ENCODE measurements at regions not wholly inside any gene's neighbourhood (a gene's known extent, or its start where the extent isn't known, plus 50 kb on each side); places are given as distances from the start of the nearest gene placed in this dataset.

DNA sequence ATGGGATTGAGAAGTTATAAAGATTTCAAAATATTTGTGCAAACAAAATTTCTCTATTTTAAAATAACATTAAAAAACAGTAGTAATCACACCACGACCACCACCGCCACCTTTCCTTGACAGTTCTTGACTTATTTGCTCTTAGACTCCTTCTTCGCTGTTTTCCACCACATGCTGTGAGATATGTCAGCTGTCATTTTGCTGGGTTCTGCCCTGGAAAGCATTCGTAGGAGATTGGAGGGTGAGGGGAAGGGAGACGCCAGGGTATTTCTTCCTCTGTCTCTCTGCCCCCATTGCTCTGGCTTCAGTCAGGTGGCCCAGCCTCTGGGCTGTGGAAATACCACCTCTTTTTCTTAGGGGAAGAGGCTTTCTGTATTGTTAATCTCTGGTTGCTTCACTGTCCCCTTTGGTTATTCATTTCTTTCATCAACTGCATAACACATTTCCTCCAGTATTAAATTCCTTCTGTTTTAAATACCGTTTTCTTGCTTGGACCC is 186.2 kb downstream of the NEDD1 start:
- no peak for DNase-seq (ENCODE audit: low spot score)

DNA sequence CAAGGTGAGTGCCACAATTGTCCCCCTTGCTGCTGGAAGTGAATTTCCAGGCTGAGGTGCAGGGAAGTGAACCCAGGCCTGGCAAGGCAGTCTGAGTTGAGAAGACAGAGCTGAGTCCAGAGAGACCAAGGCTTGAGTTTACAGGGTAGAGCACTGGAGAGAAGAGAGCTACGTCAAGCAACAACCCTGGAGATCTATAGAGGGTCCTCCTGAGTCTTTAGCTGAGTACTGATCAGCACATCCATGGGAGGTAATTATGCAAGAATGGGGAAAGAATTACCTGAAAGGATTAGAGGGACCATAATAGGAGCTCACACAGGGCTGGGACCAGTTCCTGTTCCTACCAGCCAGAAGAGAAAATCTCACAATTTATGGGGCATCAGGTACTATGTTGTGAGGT is 190.7 kb downstream of the NEDD1 start:
- no peak for DNase-seq (ENCODE audit: low spot score)

DNA sequence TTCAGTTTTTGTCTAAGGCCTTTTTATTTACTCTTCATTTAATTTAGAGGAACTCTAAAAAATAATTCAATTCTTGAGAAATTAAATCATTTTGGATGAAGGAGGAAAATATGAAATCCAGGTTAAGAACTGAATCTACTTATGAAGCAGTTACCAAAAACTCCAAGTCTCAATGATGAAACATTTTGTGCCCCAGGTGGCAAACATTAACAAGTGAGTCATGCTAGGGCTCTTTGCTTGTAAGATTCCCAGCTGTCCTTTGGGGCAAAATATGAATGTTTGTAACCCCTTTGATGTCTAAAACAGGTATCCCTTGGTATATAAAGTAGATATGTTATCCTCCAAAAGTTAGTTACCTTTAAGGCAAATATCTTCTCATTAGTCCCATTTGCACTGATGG is 202.4 kb downstream of the NEDD1 start:
- DNase-seq (ENCODE audit: low spot score) = no peak

DNA sequence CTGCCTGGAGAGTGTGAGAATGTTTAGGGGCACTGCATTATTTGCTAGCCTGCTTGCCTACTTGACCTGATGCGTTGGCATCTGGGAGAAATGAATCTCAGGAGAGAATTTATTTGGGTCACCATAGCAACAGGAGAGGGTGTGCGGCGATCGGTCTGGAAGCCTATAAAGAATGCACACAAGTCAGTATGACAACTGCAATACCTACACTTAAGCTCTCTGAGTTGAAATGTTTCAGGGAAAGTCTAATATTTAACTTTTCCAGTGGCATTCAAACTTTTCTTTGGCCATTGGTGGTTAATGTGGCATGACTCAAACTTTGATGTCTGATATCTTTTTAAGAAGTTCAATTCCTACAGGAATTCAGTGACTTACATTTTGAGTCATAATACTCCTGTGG is 205.1 kb downstream of the NEDD1 start:
- DNase-seq (ENCODE audit: low spot score) = peak; percentile 23

DNA sequence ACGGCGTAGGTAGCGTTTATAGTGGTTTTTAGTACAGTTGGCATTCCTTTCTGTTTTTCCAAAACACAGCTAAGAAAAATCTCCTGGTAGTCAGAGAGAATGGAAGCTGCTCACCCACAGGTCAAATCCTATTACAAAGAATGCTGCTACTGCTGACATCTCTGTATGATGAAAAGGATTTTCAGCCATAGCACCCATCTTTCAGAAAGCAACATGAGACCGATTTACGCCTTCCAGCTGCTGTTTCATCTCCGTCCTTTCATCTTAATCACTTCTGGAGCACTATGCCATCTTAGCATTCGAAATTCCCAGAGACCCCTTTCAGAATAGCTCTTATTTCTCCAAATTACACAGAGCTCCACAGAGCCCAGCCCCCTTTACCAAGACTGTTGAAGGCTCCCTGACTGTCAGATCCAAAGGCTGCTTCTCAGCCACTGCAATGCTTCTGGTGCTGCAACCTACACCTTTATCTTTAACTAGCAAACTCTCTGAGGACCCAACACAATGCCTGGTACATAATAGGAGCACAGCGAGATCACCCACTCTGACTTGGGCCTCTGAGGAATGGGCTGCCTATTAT is 211.8 kb downstream of the NEDD1 start:
- no peak for DNase-seq (ENCODE audit: low spot score)

DNA sequence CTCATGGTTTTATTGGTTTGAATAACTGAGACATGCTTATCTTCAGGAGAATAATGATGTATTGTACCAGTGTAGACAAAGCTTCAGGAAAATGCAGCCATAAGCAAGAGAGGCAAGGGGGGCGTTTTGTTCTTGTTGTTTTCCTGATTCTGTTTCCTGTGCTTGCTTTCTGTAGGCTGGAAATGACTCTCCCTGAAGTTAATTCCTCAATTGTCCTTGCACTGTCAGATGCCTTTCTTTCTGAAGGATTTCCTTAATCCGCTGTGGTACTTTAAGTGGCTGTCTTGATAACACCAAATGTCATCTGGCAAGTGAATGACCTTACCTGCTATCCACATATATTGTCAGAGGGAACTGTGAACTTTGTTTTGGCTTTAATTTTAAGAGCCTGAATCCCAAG is 220.0 kb downstream of the NEDD1 start:
- no peak for DNase-seq (ENCODE audit: low spot score)

DNA sequence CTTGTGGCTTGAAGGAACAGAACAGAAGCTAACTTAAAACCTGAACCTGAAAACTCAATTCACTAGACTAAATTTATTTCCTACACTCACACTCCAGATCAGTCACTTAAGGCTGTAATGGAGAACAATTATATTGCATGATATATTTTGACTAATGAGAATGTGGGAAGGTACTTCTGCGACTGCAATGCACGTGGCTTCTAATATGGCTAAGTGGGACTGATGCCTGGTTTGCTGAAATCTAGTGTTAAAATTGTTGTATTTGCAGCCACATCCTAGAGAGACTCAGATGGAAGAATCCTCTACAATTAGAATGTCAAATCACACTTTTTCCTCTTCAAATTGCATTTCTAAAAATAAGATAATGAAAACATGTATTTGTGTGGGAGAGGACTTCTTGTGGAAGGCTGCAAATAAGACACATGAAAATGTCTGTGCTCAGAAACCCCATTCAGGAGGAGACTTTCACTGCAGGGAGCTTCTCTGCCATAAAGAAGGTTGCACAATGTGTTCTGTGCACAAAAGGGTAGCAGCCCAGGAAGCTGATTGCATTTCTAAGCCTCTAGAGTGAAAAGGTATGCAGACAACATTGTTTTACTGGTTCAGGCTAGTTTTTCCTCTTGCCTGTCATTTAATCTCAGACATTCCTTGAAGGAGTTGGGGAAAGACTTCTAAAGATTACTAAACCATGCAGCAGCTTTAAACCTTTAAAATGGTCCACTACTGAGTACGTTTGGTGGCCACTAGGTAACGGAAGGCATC is 224.3 kb downstream of the NEDD1 start:
- peak; percentile 34 for DNase-seq (ENCODE audit: low spot score)

DNA sequence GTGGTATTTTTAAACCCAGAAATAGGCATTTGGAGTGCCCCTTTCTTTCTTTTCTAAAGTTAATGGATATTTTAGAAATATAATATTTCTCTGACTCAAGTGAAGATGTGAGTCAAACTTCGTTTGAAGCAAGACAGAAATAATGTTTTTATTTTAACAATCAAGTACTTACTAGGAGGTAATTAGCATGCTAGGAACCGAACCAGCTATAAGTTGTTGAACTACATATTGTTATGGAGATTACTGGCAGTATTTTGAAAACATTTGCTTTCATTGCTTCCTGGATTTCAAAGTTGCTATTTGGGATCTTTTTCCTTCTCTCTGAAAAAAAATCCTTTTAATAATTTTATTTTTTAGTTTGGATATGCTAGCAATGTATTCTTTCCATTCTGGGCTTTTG is 225.2 kb downstream of the NEDD1 start:
- no peak for DNase-seq (ENCODE audit: low spot score)

DNA sequence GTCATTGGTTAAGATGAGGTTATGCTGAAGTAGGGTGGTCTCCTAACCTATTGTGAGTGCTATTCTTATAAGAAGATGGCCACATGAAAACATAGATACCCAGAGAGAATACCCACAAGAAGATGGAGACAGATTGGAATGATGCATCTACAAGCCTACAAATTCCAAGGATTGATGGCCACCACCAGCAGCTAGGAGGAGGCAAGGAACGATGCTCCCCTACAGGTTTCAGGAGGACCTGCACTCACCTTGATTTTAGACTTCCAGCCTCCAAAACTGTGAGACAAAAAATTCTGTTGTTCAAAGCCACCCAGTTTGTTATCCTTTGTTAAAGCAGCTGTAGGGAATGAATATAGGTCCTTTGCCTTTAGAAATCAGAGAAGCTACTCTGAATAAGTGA is 227.4 kb downstream of the NEDD1 start:
- DNase-seq (ENCODE audit: low spot score) = no peak

DNA sequence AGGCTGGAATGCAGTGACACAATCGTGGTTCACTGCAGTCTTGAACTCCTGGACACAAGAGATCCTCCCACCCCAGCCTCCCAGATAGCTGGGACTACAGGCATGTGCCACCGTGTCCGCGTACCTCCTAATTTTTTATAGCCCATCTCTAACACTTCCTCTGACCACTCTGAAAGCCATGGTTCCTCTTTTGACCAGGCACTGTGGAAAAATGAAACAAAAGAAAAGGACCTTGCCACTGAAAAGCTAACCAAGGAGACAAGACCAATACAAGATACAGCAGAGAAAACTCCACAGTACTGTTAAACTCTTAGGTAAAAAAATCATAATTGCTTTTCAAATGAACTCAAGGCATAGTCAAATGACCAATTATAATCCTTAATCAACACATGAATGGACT is 233.3 kb downstream of the NEDD1 start:
- DNase-seq (ENCODE audit: low spot score) = no peak

DNA sequence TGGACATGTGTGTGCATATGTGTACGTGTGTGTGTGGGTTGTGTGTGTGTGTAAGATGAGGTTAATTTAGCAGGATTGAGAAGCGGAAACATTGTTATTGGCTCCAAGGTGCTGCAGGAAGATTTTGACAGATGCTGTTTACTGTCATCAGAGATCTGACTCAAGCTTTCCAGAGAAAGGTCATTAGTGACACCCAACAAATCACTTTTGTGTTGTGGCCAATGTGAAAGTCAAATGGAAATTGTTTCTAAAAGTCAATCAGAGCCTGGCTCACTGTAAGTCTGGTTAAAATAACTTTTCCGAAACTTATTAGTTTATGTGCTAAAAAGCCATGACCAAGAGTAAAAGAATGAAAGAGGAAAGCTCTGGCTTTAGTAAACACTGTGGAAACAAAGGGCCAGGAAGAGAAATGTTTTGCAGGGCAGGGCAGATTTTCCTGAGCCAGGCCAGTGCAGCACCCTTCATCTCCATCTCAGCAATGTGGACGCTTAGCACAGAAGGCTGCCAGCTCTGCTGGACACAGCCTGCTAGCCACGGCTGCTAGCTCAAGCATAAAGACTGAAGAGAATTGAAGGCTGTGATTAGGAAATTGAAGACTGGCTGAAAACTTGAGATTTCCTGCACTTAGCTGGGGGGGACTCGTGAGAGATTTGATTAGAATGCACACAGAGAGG is 235.8 kb downstream of the NEDD1 start:
- peak; percentile 29 for DNase-seq (ENCODE audit: low spot score)

DNA sequence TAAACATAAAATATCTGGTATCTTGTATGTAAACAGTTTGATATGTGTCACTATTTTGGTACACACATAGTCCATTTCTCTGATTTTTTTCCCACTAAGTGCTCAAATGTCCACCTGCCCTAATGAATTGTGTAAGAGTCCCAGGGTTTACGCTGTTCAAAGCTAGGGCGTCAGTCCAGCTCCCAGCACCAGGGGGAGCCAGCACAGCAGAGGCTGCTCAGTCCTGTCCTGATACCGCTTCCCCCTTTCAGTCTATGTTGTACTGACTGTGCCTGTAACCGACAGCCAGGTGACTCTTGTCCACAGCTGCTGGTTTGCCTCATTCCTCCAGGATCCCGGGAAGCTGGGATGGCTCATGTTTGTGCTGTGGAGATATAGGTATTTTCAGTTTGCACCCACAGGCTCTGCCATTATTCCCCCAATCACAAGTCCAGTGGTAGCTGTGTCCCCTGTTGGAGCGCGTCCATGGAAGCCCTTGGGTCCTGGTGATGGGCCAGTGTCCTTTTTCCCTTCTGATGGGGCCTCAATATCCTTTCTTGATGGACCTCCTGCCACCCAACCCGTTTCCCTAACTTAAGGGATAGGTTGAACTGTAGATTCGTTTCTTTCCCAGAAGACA is 242.0 kb downstream of the NEDD1 start:
- DNase-seq (ENCODE audit: low spot score) = no peak

DNA sequence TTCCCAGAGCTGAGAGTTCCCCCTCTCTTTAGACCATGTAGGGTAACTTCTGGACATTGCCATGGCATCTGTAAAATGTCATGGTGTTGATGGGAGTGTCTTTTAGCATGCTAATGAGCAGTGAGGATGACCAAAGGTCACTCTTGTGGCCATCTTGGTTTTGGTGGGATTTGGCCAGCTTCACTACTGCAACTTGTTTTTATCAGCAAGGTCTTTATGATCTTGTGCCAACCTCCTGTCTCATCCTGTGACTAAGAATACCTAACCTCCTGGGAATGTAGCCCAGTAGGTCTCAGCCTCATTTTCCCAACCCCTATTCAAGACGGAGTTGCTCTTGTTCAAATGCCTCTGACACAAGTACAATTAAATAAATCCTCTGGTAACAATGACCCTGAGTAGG is 244.4 kb downstream of the NEDD1 start:
- no peak for DNase-seq (ENCODE audit: low spot score)

DNA sequence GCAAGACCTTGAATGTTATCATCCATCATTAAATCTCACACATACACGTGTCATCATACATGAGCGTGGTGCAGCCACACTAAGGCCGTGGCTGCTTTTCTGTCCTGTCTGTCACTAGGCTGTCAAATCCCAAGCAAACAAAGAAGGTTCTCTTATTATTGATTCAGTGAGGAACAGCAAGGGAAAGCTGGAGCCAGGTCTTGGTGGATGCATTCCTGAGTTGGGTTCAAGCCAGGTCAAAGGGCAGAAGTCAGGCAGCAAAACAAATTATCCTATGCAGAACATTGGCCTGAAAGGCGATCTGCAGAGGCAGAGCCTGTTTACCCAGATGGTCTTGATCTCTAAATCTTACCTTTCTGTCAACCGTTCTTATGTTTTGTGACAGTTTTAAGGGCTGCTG is 252.3 kb downstream of the NEDD1 start:
- DNase-seq (ENCODE audit: low spot score) = no peak

DNA sequence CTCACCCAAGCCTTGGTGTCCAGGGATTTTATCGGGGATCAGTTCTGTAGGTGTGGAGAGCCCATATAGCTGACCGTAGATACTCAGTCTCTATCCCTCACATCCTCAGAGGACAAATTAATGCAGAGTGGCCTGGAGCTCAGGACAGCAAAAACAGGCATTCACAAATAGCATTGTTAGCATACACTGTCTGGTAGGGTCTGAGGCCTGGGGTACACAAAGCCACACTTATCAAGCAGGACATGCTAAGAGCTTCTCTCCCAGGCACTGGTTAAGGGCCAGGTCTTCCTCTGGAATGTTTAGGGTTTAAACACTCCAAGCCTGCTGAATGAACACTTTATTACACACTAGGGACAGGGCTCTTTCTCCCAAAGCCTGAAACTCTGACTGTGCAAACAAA is 253.2 kb downstream of the NEDD1 start:
- DNase-seq (ENCODE audit: low spot score) = no peak

DNA sequence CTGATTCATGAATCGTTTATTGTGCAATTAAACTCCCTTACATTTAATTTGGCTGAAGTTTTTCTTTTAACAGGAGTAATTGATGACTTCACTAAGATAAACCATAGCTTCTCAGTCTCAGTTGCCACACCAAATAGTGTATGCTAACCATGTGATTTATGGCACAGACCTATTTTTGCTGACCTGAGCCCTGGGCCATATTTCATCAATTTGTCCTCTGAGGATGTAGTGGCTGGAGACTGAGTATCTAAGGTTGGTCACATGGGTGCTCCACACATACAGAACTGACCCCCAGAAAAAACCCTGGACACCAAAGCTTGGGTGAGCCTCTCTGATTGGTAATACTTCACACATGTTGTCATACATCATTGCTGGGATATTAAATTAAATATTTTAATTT is 255.1 kb downstream of the NEDD1 start:
- DNase-seq (ENCODE audit: low spot score) = no peak

DNA sequence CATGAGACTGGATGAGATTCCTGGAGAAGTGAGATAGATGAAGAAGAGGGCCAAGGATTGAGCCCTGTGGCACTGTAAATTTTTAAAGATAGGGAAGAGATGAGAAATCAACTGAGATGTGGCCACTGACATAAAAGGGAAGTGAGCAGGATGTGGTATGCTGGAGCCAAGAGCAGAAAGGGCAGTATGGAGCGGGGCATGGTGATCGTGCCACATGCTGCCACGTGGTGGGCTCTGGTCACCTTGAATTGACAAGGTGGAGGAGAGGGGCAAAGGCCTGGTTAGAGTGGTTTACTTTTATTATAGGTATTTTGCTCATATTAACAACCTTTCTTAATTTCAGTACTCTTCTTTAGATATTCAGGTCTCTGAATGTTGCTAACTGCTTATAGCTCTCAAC is 257.9 kb downstream of the NEDD1 start:
- no peak for DNase-seq (ENCODE audit: low spot score)

DNA sequence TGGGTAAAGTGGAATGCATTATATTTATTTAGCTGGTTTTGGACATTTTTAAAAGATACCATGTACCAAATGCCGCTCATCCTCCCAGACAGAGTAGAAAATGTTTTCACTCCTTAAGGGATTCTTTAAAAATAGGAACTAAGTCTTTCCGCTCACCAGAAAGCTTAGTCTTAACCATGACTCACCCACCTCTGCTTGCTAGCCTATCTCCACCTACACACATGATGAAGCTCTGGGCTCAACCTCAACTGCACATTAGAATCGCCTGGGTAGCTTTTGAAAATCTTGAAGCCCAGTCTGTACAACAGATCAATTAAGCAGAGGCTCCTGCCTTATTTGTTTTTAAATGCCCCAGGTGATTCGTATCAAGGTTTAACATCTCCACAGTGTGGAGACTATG is 260.5 kb downstream of the NEDD1 start:
- no peak for DNase-seq (ENCODE audit: low spot score)

DNA sequence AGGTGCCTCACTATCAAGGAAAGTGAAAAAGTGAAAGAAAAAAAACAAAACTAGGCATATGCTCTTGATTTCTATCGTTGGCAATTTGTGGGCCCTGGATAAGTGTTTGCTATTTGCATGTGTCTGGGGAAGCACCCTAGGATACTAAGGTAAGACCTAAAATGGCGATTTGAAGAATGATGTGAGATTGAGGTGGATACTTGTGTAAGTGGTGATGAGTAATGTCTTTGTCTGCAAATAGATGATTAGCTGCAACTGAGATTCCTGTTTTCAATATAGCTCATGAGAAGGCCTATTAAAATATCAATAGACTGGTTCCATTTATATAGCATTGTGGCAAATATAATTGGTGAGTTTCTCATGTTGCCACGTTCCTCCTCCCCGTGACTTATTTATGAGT is 261.7 kb downstream of the NEDD1 start:
- DNase-seq (ENCODE audit: low spot score) = no peak

DNA sequence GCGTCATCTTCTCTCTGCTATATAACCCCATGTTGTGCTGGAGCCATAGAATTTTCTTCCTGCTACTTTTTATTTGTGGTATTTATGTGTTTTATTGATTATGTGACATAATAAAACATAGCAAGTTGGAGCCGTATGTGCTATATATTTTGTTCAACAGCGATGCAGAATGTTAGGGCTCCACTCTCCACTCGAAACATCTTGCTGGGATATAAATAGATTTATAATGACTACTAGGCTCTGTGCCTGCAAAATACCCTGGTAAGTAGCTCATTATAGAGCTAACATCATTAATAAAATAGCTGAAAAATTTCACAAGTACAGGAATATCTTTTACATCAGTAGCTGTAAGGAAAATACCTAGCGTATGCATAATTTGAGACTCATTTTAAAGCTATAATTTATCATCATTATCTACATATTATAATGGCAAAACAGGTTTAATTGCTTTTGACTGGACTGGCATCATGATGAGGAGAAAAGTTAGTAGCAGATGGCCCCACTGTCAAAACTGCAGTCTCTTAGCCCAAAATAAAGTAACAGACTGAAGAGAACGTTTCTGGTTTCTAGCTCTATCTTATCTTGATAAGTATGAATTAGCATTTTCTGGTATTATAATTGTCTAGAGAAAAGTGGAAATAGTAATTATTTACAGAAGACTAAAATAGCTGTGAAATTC is 263.0 kb downstream of the NEDD1 start:
- no peak for DNase-seq (ENCODE audit: low spot score)

DNA sequence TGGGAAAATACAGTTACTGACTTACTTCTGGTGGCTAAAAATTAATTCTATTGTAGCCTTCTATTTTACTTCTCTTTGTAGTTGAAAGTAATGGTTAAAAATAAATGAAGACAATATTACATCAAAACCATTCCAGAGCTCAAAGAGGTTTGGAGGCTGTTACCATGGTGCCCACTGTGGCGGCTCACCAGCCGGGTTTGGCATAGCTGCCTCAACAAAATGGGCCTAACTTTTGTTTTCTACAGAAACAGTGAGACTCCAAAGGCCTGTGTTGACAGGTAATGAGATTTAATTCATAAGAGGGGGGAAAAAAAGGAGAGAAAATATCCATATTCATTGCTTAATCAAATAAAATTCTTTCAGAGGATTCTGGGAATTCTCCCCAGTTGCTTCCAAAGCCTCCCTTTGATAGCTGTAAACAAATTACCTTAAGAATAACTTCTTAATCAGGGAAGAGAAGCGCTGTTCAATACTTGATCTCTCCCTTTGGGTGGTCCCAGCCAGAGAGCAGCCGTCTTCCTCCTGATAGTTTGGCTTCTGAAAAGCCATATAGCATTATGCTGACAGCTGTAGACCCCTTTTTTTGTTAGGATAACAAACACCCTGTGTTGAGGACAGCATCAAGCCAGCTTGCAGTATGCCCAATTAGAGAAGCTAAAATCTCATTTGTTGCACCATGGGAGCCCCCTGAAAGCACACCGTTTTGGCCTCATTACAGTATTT is 266.8 kb downstream of the NEDD1 start:
- no peak for DNase-seq (ENCODE audit: low spot score)

Data from umbilical cord (tissue), 1 donor.